CD4-positive, alpha-beta T cell treated with Interleukin-17A for 1 hour (primary cell): ENCODE measurements at regions not wholly inside any gene's neighbourhood (a gene's known extent, or its start where the extent isn't known, plus 50 kb on each side); places are given as distances from the start of the nearest gene placed in this dataset.

Experiments
- DNase-seq: peaks from one replicate; pipeline ENCODE4 v3.0.0-alpha.2; 2020

DNA sequence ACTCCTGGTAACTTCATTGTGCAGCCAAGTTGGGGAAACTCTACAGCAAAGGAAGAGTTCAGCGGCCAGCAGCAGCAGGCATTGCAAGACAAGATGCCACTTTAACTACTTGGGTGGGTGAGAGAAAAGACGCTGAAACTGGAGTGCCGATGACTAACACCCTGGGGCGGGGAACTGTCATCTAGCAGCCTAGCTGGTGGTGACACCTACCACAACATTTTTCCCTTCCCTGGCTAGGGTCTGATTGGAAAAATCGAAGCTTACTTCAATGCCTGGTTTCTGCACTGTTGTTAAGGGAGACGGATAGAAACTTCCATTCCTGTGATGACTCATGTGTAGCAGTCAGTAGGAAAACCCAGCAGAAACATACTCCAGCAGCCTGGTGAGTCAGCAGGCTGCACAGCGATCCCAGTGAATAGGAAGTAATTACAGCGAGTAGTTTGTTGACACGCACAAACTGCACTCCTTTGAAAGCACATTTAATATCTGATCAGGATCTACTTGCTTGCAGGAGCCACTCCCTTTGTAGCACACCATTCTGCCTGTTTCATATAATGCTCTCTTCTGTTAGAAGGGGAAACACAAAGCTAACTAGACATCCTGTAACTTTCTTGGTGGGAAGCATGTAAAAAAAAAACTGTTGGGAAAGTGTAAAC, 62.1 kb upstream of the MAPRE2 start:
- peak; percentile 42 for DNase-seq

DNA sequence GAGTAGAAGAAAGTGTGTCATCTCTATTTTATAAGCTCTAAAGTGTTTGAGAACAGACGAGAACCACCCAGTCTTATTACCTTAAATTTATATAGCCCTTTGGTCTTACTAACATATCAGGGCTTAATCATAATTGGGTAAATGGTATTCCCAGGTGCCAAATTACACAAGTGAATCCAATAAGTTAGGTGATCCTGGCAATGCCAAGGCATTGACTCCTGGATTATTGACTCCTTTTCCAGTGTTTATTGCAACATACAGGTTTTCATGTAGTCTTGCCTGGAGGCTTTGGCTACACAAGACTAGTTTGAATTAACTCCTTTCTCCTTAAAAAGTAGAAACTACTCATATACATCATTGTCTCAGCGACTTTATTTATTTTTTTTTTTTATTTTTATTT, 59.7 kb upstream of the MAPRE2 start:
- DNase-seq: no peak

DNA sequence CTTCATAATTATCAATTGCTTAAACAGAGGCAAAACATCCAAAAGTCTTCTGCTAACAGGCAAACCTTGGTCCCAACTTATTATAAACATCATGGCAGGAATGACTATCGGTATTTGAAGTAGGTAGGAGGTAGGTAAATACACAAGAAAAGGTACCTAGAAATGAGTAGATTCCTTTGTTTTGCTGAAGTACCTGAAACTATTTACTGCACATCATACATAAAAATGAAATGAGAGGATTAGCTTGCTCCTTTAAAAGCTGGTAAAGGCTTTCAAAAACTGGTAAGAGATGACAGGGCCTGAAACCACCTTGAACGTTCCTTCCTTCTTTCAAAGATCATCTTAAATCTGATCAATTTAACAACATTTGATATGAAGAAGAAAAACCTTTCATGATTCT, 55.2 kb upstream of the MAPRE2 start:
- no peak for DNase-seq

DNA sequence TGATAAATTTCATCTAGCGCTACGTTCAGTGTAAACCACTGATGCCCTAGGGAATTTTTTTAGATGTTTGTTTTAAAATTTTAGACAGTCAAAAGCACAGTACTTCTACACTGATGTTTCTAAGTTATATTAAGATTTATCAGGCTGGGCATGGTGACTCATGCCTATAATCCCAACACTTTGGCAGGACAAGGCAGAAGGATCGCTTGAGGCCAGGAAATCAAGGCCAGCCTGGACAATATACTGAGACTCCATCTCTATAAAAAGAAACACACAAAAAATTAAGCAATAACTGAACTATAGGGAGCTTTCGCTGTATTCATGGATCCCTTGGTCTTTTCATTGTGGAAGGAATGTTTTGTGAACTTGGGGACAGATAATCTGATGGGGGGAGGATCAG, 50.6 kb upstream of the MAPRE2 start:
- DNase-seq: no peak

DNA sequence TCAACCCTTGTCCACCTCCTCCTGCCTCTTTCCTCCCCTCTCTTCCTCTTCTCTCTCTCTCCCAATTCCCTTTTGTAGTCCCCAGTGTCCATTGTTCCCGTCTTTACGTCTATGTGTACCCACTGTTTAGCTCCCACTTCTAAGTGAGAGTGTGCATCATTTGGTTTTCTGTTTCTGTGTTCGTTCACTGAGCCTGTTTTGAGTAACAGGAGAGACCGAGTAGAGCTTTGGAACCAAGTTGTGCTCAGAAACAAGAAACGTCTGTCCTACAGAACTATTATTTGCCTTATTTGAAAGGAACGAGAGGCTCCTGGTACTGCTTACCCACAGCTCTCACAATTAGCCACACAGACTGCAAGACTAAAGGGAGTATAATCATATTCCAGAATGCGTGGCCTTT, 50.1 kb upstream of the MAPRE2 start:
- no peak for DNase-seq
